Cardiac fibroblast (primary cell): ENCODE measurements at regions not wholly inside any gene's neighbourhood (a gene's known extent, or its start where the extent isn't known, plus 50 kb on each side); places are given as distances from the start of the nearest gene placed in this dataset.

Source experiments
- DNase-seq, 2 donors: peaks; one replicate each; pipeline versions ENCODE4 v3.0.0 to v3.0.0-alpha.2; 2010; ENCODE audit warnings: low read depth in 2 of 2
- H3K4me3 ChIP-seq, 2 donors: replicated peaks in 1 of 2; 1 replicate in 1 of 2; 2 replicates in 1 of 2; pipeline ENCODE4 v1.5.1; 2011; ENCODE audit warnings: low read depth in 2 of 2, low read length in 2 of 2, mild to moderate bottlenecking in 2 of 2, moderate library complexity in 1 of 2
- CTCF ChIP-seq: IDR thresholded peaks from one replicate; pipeline ENCODE4 v1.5.1; 2011; ENCODE audit warnings: low read depth, mild to moderate bottlenecking, low read length, inconsistent platforms

- H3K4me3 ChIP-seq = no peak overlapping the region
- no peak for TF ChIP-seq CTCF
- peak in 1 of 2 donors; percentile 24 for DNase-seq
These were observed 49.6 kb upstream of the KIF2A start for GRCh38 chr5:62256161-62257019.
